Peyer's patch (tissue), 4 donors: ENCODE measurements at regions not wholly inside any gene's neighbourhood (a gene's known extent, or its start where the extent isn't known, plus 50 kb on each side); places are given as distances from the start of the nearest gene placed in this dataset.

Experiments
- DNase-seq, 3 donors: peaks; one replicate each; pipeline ENCODE4 v3.0.0-alpha.2; 2017 to 2019
- H3K27ac ChIP-seq, 4 donors: fragments of 200-600 bp; sonication (generic); one replicate each; pipeline ENCODE4 v1.5.1; 2016 to 2019
- H3K27me3 ChIP-seq, 2 donors: fragments of 200-600 bp; sonication (generic); one replicate each; pipeline ENCODE4 v1.5.1; 2019
- H3K36me3 ChIP-seq, 3 donors: fragments of 200-600 bp; sonication (generic); one replicate each; pipeline ENCODE4 v1.5.1; 2016 to 2019
- H3K4me1 ChIP-seq, 4 donors: fragments of 200-600 bp; sonication (generic); one replicate each; pipeline ENCODE4 v1.5.1; 2016 to 2019
- H3K4me3 ChIP-seq, 4 donors: fragments of 200-600 bp; sonication (generic); 1 replicate in 3 of 4; 2 replicates in 1 of 4; pipeline ENCODE4 v1.5.1; 2016 to 2019; ENCODE audit warnings: mild to moderate bottlenecking in 1 of 4
- H3K9me3 ChIP-seq, 4 donors: fragments of 200-600 bp; sonication (generic); one replicate each; pipeline ENCODE4 v1.5.1; 2016 to 2019; ENCODE audit warnings: mild to moderate bottlenecking in 1 of 4
- POLR2A ChIP-seq, 2 donors: fragments of 450-650 bp; IDR thresholded peaks; one replicate each; pipeline ENCODE4 v1.5.1; 2017; ENCODE audit warnings: antibody characterized with exemption in 2 of 2, mild to moderate bottlenecking in 2 of 2, moderate library complexity in 2 of 2
- TF ChIP-seq, protein P1 (sequence below), 6 experiments: fragments of 450-650 bp in 4 of 6; fragments of 200-600 bp in 2 of 6; sonication (generic) in 1 of 6; IDR thresholded peaks; one replicate each; pipeline ENCODE4 v1.5.1; 2017 to 2019; ENCODE audit warnings: antibody characterized with exemption in 6 of 6, mild to moderate bottlenecking in 3 of 6, moderate library complexity in 1 of 6

DNA sequence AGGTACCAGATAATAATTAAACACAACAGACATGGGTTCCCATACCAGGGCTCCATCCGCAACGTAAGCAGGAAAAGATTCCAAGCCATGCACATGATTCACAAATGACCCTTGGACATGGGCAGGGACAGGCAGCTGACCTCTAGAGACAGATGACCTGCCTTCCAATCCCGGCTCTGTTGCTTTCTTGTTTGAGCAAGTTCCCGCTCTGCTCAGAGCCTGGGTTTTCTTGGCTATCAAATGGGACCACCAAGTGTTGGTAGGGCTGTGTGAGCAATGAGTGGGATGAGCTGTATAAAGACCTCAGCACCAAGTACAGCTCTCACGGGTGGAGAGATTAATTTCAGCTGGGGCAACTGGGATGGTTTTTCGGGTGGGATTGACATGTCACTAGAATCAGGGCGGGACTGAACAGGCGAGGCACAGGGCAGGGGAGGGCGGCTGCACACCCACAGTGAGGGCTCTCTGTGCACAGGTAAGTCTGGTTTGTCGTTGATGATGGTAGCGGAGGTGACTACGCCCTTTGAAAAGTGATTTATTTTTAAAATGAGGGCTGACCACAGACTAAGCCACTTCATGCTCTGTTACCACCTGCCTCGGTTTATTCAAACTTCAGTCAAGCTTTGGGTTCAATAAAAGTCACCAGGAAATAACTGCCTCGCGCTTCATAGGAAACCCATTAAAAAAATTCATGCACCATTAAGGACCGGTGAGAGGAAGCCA lies 57.5 kb upstream of the IFFO2 start:
- H3K27ac ChIP-seq, result peak overlapping the region in 2 of 4 donors; percentile 36 to 81
- peaks cover 0 to 37% (median 6%) of the 10 kb centered on the region in 4 donors for H3K4me1 ChIP-seq
- no peaks in the 10 kb centered on the region for H3K27me3 ChIP-seq
- DNase-seq, result peak in 2 of 3 donors; percentile 65 to 84
- no peaks in the 10 kb centered on the region for H3K36me3 ChIP-seq
- no peak overlapping the region for H3K4me3 ChIP-seq
- no peak for TF ChIP-seq POLR2A (IDR thresholded peaks at IDR 0.05)
- TF ChIP-seq, protein P1, sequence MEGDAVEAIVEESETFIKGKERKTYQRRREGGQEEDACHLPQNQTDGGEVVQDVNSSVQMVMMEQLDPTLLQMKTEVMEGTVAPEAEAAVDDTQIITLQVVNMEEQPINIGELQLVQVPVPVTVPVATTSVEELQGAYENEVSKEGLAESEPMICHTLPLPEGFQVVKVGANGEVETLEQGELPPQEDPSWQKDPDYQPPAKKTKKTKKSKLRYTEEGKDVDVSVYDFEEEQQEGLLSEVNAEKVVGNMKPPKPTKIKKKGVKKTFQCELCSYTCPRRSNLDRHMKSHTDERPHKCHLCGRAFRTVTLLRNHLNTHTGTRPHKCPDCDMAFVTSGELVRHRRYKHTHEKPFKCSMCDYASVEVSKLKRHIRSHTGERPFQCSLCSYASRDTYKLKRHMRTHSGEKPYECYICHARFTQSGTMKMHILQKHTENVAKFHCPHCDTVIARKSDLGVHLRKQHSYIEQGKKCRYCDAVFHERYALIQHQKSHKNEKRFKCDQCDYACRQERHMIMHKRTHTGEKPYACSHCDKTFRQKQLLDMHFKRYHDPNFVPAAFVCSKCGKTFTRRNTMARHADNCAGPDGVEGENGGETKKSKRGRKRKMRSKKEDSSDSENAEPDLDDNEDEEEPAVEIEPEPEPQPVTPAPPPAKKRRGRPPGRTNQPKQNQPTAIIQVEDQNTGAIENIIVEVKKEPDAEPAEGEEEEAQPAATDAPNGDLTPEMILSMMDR (IDR thresholded peaks at IDR 0.05), result no peak
- no peaks in the 10 kb centered on the region for H3K9me3 ChIP-seq

DNA sequence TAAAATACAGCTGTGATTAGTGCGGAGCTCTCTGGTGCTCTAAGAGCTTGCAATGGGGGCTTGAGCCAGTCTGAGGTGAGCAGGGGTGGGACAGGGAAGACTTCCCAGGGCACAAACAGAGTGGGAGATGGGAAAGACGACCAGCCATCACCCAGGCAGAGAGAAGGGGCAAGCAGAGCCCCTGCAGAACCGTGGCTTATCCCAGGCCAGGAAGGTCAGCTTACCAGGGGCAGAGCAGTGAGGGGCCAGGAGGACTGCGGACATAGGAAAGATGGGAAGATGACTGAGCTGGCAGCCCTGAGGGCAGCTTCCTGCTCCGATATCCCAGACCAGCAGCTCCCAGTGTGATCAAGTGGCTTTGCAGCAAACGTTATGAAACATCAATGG lies 55.4 kb upstream of the IFFO2 start:
- TF ChIP-seq, protein P1 (IDR thresholded peaks at IDR 0.05), result no peak
- TF ChIP-seq POLR2A (IDR thresholded peaks at IDR 0.05), result no peak

DNA sequence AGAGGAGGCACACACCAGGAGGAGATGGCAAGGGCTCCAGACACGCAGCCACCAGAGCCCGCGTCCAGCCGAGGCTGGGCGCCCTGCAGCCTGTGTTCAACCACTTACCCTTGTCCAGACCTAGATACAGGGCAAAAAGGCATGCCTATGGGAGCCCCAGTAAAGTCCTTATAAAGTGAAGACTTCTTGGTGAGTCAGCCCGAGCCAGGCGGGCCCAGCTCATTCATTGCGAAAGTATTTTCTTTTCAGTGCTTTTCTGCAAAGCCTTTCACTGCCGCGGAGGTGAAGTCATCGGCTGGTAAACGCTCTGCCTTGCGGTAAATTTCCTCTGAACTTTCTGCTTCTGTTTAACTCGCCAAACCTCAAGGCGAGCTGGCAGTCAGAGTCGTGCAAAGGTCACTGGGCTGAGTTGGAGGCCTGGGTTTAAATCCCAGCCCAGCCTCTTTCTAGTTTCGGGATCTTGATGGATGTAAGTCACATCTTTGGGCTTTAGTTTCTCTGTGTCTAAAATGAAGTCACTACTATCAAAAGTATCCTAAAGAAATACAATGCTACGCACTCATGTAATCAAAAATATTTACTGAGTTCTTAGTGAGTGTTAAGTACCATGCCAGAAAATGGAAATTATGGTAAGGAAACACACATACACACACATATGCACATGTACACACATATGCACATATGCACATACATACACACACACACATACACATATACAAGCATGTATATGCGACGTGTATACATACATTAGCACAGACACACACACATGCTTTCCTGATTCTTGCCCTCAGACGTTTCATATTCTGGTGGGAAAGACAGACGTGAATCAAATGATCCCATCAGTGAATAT lies 54.7 kb upstream of the IFFO2 start:
- no peak overlapping the region for H3K4me3 ChIP-seq

More for the DNA sequence above, 55.4 kb upstream of the IFFO2 start:
- peak overlapping the region in 2 of 4 donors; percentile 78 to 88 for H3K27ac ChIP-seq
- no peaks in the 10 kb centered on the region for H3K9me3 ChIP-seq
- DNase-seq, result no peak
- H3K4me1 ChIP-seq, result peaks cover 0 to 45% (median 6%) of the 10 kb centered on the region in 4 donors
- H3K27me3 ChIP-seq, result no peaks in the 10 kb centered on the region
- H3K4me3 ChIP-seq, result no peak overlapping the region
- no peaks in the 10 kb centered on the region for H3K36me3 ChIP-seq

DNA sequence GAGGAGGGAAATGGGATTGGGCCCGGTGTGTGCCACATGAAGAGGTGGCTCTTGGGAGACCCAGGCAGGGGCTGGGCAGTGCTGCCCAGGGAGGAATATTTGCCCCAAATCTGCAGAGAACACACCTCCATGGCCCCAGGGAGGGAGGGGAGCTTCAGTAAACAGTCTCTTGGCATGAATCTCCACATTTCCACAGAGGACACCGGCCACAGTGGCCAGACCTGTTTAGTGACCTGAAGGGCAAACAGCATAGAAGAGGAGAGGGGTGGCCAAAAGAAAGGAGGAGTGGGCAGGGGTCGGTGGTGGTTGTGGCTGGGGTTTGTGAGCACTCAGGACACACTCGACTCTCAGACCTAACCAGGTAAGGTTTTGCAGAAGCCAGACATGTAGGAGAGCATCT lies 54.0 kb upstream of the IFFO2 start:
- H3K27me3 ChIP-seq, result no peaks in the 10 kb centered on the region
- TF ChIP-seq, protein P1 (IDR thresholded peaks at IDR 0.05), result no peak
- TF ChIP-seq POLR2A (IDR thresholded peaks at IDR 0.05), result no peak
- H3K27ac ChIP-seq, result peak overlapping the region; percentile 20 to 88 (median 74)
- no peak overlapping the region for H3K4me3 ChIP-seq
- peaks cover 0 to 45% (median 6%) of the 10 kb centered on the region in 4 donors for H3K4me1 ChIP-seq
- no peaks in the 10 kb centered on the region for H3K36me3 ChIP-seq
- H3K9me3 ChIP-seq, result no peaks in the 10 kb centered on the region
- DNase-seq, result no peak

More for the DNA sequence above, 54.7 kb upstream of the IFFO2 start:
- H3K27ac ChIP-seq, result peak overlapping the region; percentile 20 to 88 (median 74)
- H3K36me3 ChIP-seq, result no peaks in the 10 kb centered on the region
- peaks cover 0 to 45% (median 6%) of the 10 kb centered on the region in 4 donors for H3K4me1 ChIP-seq
- TF ChIP-seq POLR2A (IDR thresholded peaks at IDR 0.05), result peak in 1 of 2 donors; percentile 38
- TF ChIP-seq, protein P1 (IDR thresholded peaks at IDR 0.05), result no peak
- no peaks in the 10 kb centered on the region for H3K9me3 ChIP-seq
- DNase-seq, result peak; percentile 37 to 90 (median 80)
- H3K27me3 ChIP-seq, result no peaks in the 10 kb centered on the region

DNA sequence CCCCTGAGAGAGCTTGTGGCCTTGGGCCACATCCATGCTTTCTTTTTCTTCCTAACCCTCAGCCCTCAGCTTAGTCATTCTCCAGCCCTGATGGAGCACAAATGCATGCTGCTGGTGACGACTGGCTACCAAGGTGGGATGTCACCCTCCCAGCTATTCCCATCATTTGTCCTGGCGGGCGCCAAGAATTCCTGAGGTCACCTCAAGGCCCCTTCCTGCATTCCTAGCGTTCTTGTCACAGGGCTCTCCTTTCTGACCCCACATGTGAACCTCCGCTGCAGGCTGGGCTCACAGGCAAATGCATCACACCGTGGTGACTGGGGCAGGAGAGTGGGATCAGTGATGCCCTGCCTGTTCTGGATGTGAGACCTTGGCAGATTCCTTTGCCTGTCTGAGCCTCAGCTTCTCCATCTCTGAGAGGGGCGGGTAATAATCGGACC lies 53.4 kb upstream of the IFFO2 start:
- Histone ChIP-seq H3K27ac (no peak overlapping the region), H3K4me1 (peaks cover 0 to 45% (median 6%) of the 10 kb centered on the region in 4 donors), H3K27me3 (no peaks in the 10 kb centered on the region), H3K36me3 (no peaks in the 10 kb centered on the region), H3K9me3 (no peaks in the 10 kb centered on the region), H3K4me3 (no peak overlapping the region)
- DNase-seq, result no peak
- no peak for TF ChIP-seq POLR2A (IDR thresholded peaks at IDR 0.05)
- TF ChIP-seq, protein P1 (IDR thresholded peaks at IDR 0.05), result no peak
